Neural cell (in vitro differentiated cells): ENCODE measurements at regions not wholly inside any gene's neighbourhood (a gene's known extent, or its start where the extent isn't known, plus 50 kb on each side); places are given as distances from the start of the nearest gene placed in this dataset.

Experiments used
- H2AFZ ChIP-seq: fragments of 200-600, 300-800 bp; sonication (generic), shearing (Covaris generic); 2 replicates; pipeline ENCODE4 v1.6.0; 2014; ENCODE audit warnings: low read depth, mild to moderate bottlenecking, antibody characterized with exemption, low read length, moderate library complexity
- H3F3A ChIP-seq: fragments of 200-600 bp; shearing (Covaris generic); 2 replicates; pipeline ENCODE4 v1.6.1; 2016; ENCODE audit warnings: mild to moderate bottlenecking, moderate library complexity, mixed read lengths, antibody characterized with exemption, low read length; ENCODE audit not compliant: insufficient read depth, poor library complexity, severe bottlenecking
- H3K27ac ChIP-seq: fragments of 200-600, 300-800 bp; sonication (generic), shearing (Covaris generic); 2 replicates; pipeline ENCODE4 v1.5.1; 2014; ENCODE audit warnings: mild to moderate bottlenecking, low read length, moderate library complexity
- H3K27me3 ChIP-seq: fragments of 300-800, 200-600 bp; sonication (generic), shearing (Covaris generic); 2 replicates; pipeline ENCODE4 v1.6.0; 2014; ENCODE audit warnings: mild to moderate bottlenecking, low read depth, low read length, moderate library complexity; ENCODE audit not compliant: insufficient read depth
- H3K36me3 ChIP-seq: fragments of 300-800, 200-600 bp; sonication (generic), shearing (Covaris generic); 2 replicates; pipeline ENCODE4 v1.5.1; 2014; ENCODE audit warnings: mild to moderate bottlenecking, antibody characterized with exemption, low read length, moderate library complexity; ENCODE audit not compliant: insufficient read depth
- H3K4me2 ChIP-seq: fragments of 300-800, 200-600 bp; sonication (generic), shearing (Covaris generic); 2 replicates; pipeline ENCODE4 v1.6.0; 2014; ENCODE audit warnings: mild to moderate bottlenecking, low read length
- H3K4me3 ChIP-seq: fragments of 300-800, 200-600 bp; sonication (generic), shearing (Covaris generic); 2 replicates; pipeline ENCODE4 v1.5.1; 2014; ENCODE audit warnings: mild to moderate bottlenecking, low read length, moderate library complexity
- H3K79me2 ChIP-seq: fragments of 200-600 bp; shearing (Covaris generic); replicated peaks from 2 replicates; pipeline ENCODE4 v1.6.0; 2014; ENCODE audit warnings: mild to moderate bottlenecking, low read length, moderate library complexity; ENCODE audit not compliant: insufficient read depth
- H3K9ac ChIP-seq: fragments of 300-800, 200-600 bp; sonication (generic), shearing (Covaris generic); 2 replicates; pipeline ENCODE4 v1.6.1; 2016; ENCODE audit warnings: mild to moderate bottlenecking, low read length, mixed read lengths
- H3K9me2 ChIP-seq: fragments of 200-600 bp; shearing (Covaris generic); 2 replicates; pipeline ENCODE4 v1.6.1; 2016; ENCODE audit warnings: mild to moderate bottlenecking, low read length, mixed read lengths; ENCODE audit not compliant: insufficient read depth
- H3K9me3 ChIP-seq: fragments of 200-600, 300-800 bp; sonication (generic), shearing (Covaris generic); 2 replicates; pipeline ENCODE4 v1.6.1; 2016; ENCODE audit warnings: mild to moderate bottlenecking, mixed run types, low read length, moderate library complexity, mixed read lengths
- H4K20me1 ChIP-seq: fragments of 200-600 bp; shearing (Covaris generic); 2 replicates; pipeline ENCODE4 v1.6.1; 2016; ENCODE audit warnings: mild to moderate bottlenecking, mixed run types; ENCODE audit not compliant: insufficient read depth
- CTCF ChIP-seq: fragments of 450-650 bp; IDR thresholded peaks from 2 replicates; pipeline ENCODE4 v1.5.1; 2014; ENCODE audit warnings: antibody characterized with exemption, mild to moderate bottlenecking, moderate library complexity; ENCODE audit not compliant: poor library complexity, severe bottlenecking
- EP300 ChIP-seq: fragments of 450-650 bp; conservative IDR thresholded peaks from 2 replicates; pipeline ENCODE4 v1.6.1; 2014; ENCODE audit warnings: antibody characterized with exemption, mild to moderate bottlenecking, moderate library complexity; ENCODE audit not compliant: poor library complexity, severe bottlenecking
- EZH2 ChIP-seq: fragments of 200-600, 300-800 bp; shearing (Covaris generic), sonication (generic); IDR thresholded peaks from 2 replicates; pipeline ENCODE4 v1.6.1; 2014; ENCODE audit warnings: antibody characterized with exemption, low read length, borderline replicate concordance, mild to moderate bottlenecking; ENCODE audit not compliant: insufficient read depth, poor library complexity, severe bottlenecking
- MXI1 ChIP-seq: fragments of 450-650 bp; conservative IDR thresholded peaks from 2 replicates; pipeline ENCODE4 v1.6.1; 2014; ENCODE audit warnings: antibody characterized with exemption, mild to moderate bottlenecking; ENCODE audit not compliant: poor library complexity, severe bottlenecking
- POLR2AphosphoS5 ChIP-seq: IDR thresholded peaks from 2 replicates; pipeline ENCODE4 v1.6.1; 2012
- RAD21 ChIP-seq: fragments of 450-650 bp; conservative IDR thresholded peaks from 2 replicates; pipeline ENCODE4 v1.6.1; 2014; ENCODE audit warnings: antibody characterized with exemption, mild to moderate bottlenecking, moderate library complexity
- REST ChIP-seq: IDR thresholded peaks from 2 replicates; pipeline ENCODE4 v1.6.1; 2012; ENCODE audit warnings: borderline replicate concordance
- SMC3 ChIP-seq: fragments of 450-650 bp; conservative IDR thresholded peaks from 2 replicates; pipeline ENCODE4 v1.6.1; 2014; ENCODE audit warnings: antibody characterized with exemption, mild to moderate bottlenecking, moderate library complexity; ENCODE audit not compliant: poor library complexity
- TAF1 ChIP-seq: IDR thresholded peaks from 2 replicates; pipeline ENCODE4 v1.6.1; 2012; ENCODE audit warnings: low read depth

- H3K27ac ChIP-seq: no peak overlapping the region
- H3K79me2 ChIP-seq: no peaks in the 10 kb centered on the region
- no peaks in the 10 kb centered on the region for H3K27me3 ChIP-seq
- TF ChIP-seq MXI1 (no peak), SMC3 (no peak), RAD21 (no peak), REST (no peak), CTCF (no peak), TAF1 (no peak), EZH2 (no peak), POLR2AphosphoS5 (no peak), EP300 (no peak)
- no peak overlapping the region for H3K4me2 ChIP-seq
- no peaks in the 10 kb centered on the region for H3K9me2 ChIP-seq
- H2AFZ ChIP-seq: no peak overlapping the region
- H3K9ac ChIP-seq: no peak overlapping the region
- no peaks in the 10 kb centered on the region for H3F3A ChIP-seq
- H3K4me3 ChIP-seq: no peak overlapping the region
- no peaks in the 10 kb centered on the region for H4K20me1 ChIP-seq
- no peaks in the 10 kb centered on the region for H3K36me3 ChIP-seq
- no peaks in the 10 kb centered on the region for H3K9me3 ChIP-seq
Measured at GRCh38 chr10:28812384-28813372, 135.4 kb downstream of the BAMBI start.

GRCh38 chr10:28815681-28816080 is 138.4 kb downstream of the BAMBI start:
- Histone ChIP-seq H4K20me1 (no peaks in the 10 kb centered on the region), H3K79me2 (no peaks in the 10 kb centered on the region), H3K9ac (no peak overlapping the region), H3K9me2 (no peaks in the 10 kb centered on the region), H2AFZ (no peak overlapping the region), H3K36me3 (no peaks in the 10 kb centered on the region), H3K4me3 (no peak overlapping the region), H3K4me2 (no peak overlapping the region), H3K27ac (no peak overlapping the region), H3K9me3 (no peaks in the 10 kb centered on the region), H3F3A (no peaks in the 10 kb centered on the region), H3K27me3 (no peaks in the 10 kb centered on the region)
- TF ChIP-seq SMC3: no peak
- TF ChIP-seq POLR2AphosphoS5: no peak
- TF ChIP-seq MXI1: no peak
- no peak for TF ChIP-seq RAD21
- TF ChIP-seq CTCF: no peak
- TF ChIP-seq REST: no peak
- no peak for TF ChIP-seq TAF1
- TF ChIP-seq EZH2: no peak
